ENCODE measurements at regions not wholly inside any gene's neighbourhood (a gene's known extent, or its start where the extent isn't known, plus 50 kb on each side); places are given as distances from the start of the nearest gene placed in this dataset.

DNA sequence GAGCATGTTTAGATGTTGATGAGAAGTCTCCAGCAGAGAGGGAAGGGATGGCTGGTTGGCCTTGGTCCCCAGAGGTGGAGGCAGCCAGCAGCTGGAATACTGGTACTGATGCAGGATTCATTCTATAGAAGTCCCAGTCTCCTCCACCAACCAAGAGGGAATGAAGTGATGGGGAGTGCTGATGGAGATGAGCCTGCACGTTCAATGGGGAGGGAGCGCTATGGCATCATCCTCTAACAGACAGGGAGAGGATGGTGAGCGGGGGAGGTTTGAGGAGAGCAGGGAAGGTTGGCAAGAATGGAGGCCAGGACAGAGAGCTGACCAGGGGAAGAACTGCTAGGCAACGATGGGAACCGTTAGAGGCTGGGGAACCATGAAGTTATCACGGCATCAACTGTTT lies 159.8 kb upstream of the MVB12B start:
- POLR2A ChIA-PET, result no interaction called here
- Mint-ChIP-seq H3K9me3 (ENCODE audit: unreplicated experiment) (no peaks in the 10 kb centered on the region), H3K36me3 (ENCODE audit: insufficient read depth, unreplicated experiment) (no peaks in the 10 kb centered on the region), H3K4me1 (ENCODE audit: insufficient read depth, unreplicated experiment) (no peaks in the 10 kb centered on the region), H3K4me3 (ENCODE audit: unreplicated experiment) (no peak overlapping the region), H3K27ac (ENCODE audit: low read depth, unreplicated experiment) (no peak overlapping the region), H3K27me3 (ENCODE audit: insufficient read depth, unreplicated experiment) (peaks cover 59% of the 10 kb centered on the region)
- TF ChIP-seq, protein P1, sequence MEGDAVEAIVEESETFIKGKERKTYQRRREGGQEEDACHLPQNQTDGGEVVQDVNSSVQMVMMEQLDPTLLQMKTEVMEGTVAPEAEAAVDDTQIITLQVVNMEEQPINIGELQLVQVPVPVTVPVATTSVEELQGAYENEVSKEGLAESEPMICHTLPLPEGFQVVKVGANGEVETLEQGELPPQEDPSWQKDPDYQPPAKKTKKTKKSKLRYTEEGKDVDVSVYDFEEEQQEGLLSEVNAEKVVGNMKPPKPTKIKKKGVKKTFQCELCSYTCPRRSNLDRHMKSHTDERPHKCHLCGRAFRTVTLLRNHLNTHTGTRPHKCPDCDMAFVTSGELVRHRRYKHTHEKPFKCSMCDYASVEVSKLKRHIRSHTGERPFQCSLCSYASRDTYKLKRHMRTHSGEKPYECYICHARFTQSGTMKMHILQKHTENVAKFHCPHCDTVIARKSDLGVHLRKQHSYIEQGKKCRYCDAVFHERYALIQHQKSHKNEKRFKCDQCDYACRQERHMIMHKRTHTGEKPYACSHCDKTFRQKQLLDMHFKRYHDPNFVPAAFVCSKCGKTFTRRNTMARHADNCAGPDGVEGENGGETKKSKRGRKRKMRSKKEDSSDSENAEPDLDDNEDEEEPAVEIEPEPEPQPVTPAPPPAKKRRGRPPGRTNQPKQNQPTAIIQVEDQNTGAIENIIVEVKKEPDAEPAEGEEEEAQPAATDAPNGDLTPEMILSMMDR (IDR thresholded peaks at IDR 0.05; ENCODE audit: unreplicated experiment), result no peak
- intact Hi-C loops (cut with micrococcal nuclease), result no loop called here
- no peak for DNase-seq (ENCODE audit: unreplicated experiment)
- no TSS peak for BruUV-seq (replicated peaks)
- CTCF ChIA-PET, result no interaction called here

DNA sequence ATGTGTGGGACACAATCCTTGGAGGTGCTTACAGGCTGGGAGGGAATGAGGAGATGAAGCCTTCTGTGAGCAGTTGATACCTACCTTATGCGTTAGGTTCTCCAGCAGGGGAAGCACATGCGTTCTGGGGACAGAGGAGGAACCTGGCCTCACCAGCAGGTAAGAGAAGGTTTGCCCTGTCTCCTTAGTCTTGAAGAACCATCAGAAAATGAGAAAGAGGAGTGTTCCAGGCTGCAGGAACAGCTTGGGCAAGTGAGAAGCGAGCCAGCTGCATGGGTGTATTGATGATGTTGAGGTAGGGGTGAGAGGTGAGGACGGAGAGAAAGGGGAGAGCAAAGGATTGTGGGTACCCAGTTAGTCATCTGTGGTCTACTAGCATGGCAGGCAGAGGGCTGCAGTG lies 156.9 kb upstream of the MVB12B start:
- ChIA-PET CTCF (no interaction called here), POLR2A (interaction anchor here (0.6 kb wide), 1 partner anchor 244 kb away, joined by 3 read pairs; no protein-coding TSS in a partner anchor)
- no peak for DNase-seq (ENCODE audit: unreplicated experiment)
- BruUV-seq (replicated peaks), result no TSS peak
- H3K27ac Mint-ChIP-seq (ENCODE audit: low read depth, unreplicated experiment), result no peak overlapping the region
- H3K4me1 Mint-ChIP-seq (ENCODE audit: insufficient read depth, unreplicated experiment), result no peaks in the 10 kb centered on the region
- H3K4me3 Mint-ChIP-seq (ENCODE audit: unreplicated experiment), result no peak overlapping the region
- no peaks in the 10 kb centered on the region for H3K36me3 Mint-ChIP-seq (ENCODE audit: insufficient read depth, unreplicated experiment)
- TF ChIP-seq, protein P1 (IDR thresholded peaks at IDR 0.05; ENCODE audit: unreplicated experiment), result no peak
- H3K9me3 Mint-ChIP-seq (ENCODE audit: unreplicated experiment), result no peaks in the 10 kb centered on the region
- intact Hi-C loops (cut with micrococcal nuclease), result no loop called here
- peaks cover 57% of the 10 kb centered on the region for H3K27me3 Mint-ChIP-seq (ENCODE audit: insufficient read depth, unreplicated experiment)

DNA sequence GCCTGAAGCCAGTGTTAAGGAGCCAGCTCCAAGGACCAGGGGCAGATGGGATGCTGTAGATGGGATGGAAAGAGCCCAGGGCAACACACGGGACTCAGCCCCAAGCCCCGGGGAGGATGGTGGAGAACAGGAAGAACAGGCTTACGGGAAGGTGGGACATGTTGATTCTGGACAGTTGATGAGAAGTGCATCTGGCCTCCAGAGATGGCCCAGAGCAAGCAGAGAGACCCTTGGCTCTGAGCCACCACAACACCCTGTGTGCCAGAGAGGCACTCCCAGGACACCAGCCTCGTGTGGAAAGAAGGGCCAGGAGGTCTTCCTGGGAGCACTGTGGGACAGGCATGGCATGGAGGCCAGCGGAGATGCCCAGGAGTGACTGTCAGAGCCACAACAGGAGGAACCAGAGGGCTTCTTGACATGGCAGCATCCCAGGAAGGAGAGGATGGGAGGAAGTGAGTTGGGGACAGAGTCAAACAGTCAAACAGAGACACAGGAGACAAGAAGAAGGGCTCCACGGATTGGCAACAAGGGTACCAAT lies 156.3 kb upstream of the MVB12B start:
- no TSS peak for BruUV-seq (replicated peaks)
- no peak overlapping the region for H3K4me3 Mint-ChIP-seq (ENCODE audit: unreplicated experiment)
- no peak for DNase-seq (ENCODE audit: unreplicated experiment)
- peaks cover 51% of the 10 kb centered on the region for H3K27me3 Mint-ChIP-seq (ENCODE audit: insufficient read depth, unreplicated experiment)
- H3K4me1 Mint-ChIP-seq (ENCODE audit: insufficient read depth, unreplicated experiment), result no peaks in the 10 kb centered on the region
- TF ChIP-seq, protein P1 (IDR thresholded peaks at IDR 0.05; ENCODE audit: unreplicated experiment), result no peak
- ChIA-PET POLR2A (no interaction called here), CTCF (interaction anchor here (0.5 to 0.6 kb wide), 2 partner anchors 15 to 256 kb away, joined by 3 to 4 read pairs; no protein-coding TSS in a partner anchor)
- no peak overlapping the region for H3K27ac Mint-ChIP-seq (ENCODE audit: low read depth, unreplicated experiment)
- H3K36me3 Mint-ChIP-seq (ENCODE audit: insufficient read depth, unreplicated experiment), result no peaks in the 10 kb centered on the region
- intact Hi-C loops (cut with micrococcal nuclease), result no loop called here
- peaks cover 2% of the 10 kb centered on the region for H3K9me3 Mint-ChIP-seq (ENCODE audit: unreplicated experiment)

DNA sequence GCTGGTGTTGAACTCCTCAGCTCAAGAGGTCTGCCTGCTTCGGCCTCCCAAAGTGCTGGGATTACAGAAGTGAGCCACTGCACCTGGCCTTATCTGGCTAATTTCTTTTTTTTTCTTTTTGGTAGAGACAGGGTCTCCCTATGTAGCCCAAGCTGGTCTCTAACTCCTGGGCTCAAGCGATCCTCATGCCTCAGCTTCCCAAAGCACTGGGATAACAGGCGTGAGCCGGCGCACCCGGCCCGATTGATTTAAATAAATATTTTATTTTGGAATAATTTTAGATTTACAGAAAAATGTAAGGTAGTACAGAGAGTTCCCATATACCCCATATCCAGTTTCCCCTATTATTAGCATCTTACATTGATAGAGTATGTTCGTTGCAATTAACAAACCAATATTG lies 155.0 kb upstream of the MVB12B start:
- peaks cover 12% of the 10 kb centered on the region for H3K9me3 Mint-ChIP-seq (ENCODE audit: unreplicated experiment)
- ChIA-PET POLR2A (no interaction called here), CTCF (interaction anchor here (0.7 kb wide), 1 partner anchor 359 kb away, joined by 5 read pairs; no protein-coding TSS in a partner anchor)
- H3K27ac Mint-ChIP-seq (ENCODE audit: low read depth, unreplicated experiment), result no peak overlapping the region
- H3K4me3 Mint-ChIP-seq (ENCODE audit: unreplicated experiment), result no peak overlapping the region
- no peaks in the 10 kb centered on the region for H3K36me3 Mint-ChIP-seq (ENCODE audit: insufficient read depth, unreplicated experiment)
- no peaks in the 10 kb centered on the region for H3K4me1 Mint-ChIP-seq (ENCODE audit: insufficient read depth, unreplicated experiment)
- TF ChIP-seq, protein P1 (IDR thresholded peaks at IDR 0.05; ENCODE audit: unreplicated experiment), result no peak
- H3K27me3 Mint-ChIP-seq (ENCODE audit: insufficient read depth, unreplicated experiment), result peaks cover 45% of the 10 kb centered on the region
- no TSS peak for BruUV-seq (replicated peaks)
- intact Hi-C loops (cut with micrococcal nuclease), result no loop called here
- no peak for DNase-seq (ENCODE audit: unreplicated experiment)

Data from MCF 10A (cell line).